Activated T-helper 17 cell treated with anti-CD3 and anti-CD28 coated beads, Interleukin-2, amount 50 U/mL, for 72 hours (primary cell): ENCODE measurements at regions not wholly inside any gene's neighbourhood (a gene's known extent, or its start where the extent isn't known, plus 50 kb on each side); places are given as distances from the start of the nearest gene placed in this dataset.

Source experiments
- ATAC-seq: fragments of 150-1000 bp; cut with Tn5 transposase; replicated peaks from 2 replicates; pipeline ENCODE4 v1.10.0; 2021; ENCODE audit warnings: mild to moderate bottlenecking, moderate library complexity
- H3K27ac Mint-ChIP-seq: one replicate; pipeline ENCODE4 v1.8.0; 2022; ENCODE audit warnings: mixed read lengths
- H3K27me3 Mint-ChIP-seq: one replicate; pipeline ENCODE4 v1.8.0; 2022; ENCODE audit warnings: mixed read lengths
- H3K36me3 Mint-ChIP-seq: one replicate; pipeline ENCODE4 v1.8.0; 2022; ENCODE audit warnings: low read depth, mild to moderate bottlenecking, mixed read lengths
- H3K4me1 Mint-ChIP-seq: one replicate; pipeline ENCODE4 v1.8.0; 2022; ENCODE audit warnings: mixed read lengths
- H3K4me3 Mint-ChIP-seq: one replicate; pipeline ENCODE4 v1.8.0; 2022; ENCODE audit warnings: mild to moderate bottlenecking, mixed read lengths
- H3K9me3 Mint-ChIP-seq: one replicate; pipeline ENCODE4 v1.8.0; 2022; ENCODE audit warnings: mixed read lengths

DNA sequence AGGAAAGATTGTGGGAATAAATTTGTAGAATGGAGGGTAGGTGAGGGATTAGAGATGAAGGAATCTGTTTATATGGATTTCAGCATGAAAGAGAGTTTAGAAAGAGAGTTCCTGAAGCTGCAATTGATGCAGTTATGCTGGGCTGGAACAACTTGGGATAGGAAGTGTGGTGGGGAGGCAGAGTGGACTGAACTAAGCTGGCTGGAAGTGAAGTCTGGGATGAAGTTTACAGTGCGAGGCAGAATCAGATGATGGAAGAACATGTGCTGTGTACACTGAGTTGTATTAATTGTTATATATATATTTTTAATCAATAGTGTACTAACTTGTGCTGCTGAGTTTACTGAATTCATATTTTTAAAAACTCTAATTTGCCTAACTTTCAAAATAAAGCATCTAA, 461.9 kb downstream of the SPRY1 start:
- no peaks in the 10 kb centered on the region for H3K36me3 Mint-ChIP-seq
- no peak for ATAC-seq

DNA sequence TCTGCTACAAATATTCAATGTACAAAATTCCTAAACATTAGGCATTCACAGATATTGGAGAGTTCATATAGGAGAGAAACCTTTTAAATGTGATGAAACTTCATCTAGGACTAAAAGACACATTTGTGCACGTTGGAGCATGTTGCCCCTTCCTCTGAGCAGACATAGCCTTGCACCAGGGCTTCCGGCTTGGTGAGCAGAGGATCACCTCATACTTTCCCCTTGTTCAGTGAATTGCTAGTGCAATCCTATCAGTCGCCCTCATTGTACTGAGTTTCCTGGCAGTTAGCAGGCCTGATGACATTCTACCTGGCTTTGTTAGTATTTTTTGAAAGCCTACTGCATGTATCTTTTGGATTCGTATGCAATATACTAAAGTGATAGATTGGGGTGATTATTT, 466.2 kb downstream of the SPRY1 start:
- ATAC-seq, result no peak
- peaks cover 4% of the 10 kb centered on the region for H3K9me3 Mint-ChIP-seq
- no peaks in the 10 kb centered on the region for H3K4me1 Mint-ChIP-seq
- peaks cover 8% of the 10 kb centered on the region for H3K27me3 Mint-ChIP-seq
- no peak overlapping the region for H3K27ac Mint-ChIP-seq
- H3K36me3 Mint-ChIP-seq, result no peaks in the 10 kb centered on the region
- no peak overlapping the region for H3K4me3 Mint-ChIP-seq

More for the DNA sequence above, 461.9 kb downstream of the SPRY1 start:
- Mint-ChIP-seq H3K27me3 (peaks cover 8% of the 10 kb centered on the region), H3K4me3 (no peak overlapping the region), H3K4me1 (no peaks in the 10 kb centered on the region), H3K9me3 (peaks cover 4% of the 10 kb centered on the region), H3K27ac (no peak overlapping the region)

DNA sequence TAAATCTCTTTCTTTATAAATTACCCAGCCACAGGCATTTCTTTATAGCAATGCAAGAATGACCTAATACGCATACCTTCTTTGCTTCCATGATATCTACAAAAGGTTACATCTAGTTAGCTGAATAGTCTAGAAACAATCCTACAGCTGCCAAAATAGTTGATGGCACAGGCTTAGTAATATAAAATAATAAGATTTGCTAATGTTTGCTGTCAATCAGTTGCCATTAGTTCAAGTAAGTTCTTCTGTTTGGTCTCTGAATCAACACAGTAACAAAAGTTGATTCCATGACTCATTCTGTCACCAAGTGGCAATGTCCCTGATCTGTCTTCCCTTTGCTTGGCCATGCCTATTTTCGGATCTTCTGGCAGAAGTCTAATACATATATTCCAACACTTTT, 470.2 kb downstream of the SPRY1 start:
- no peaks in the 10 kb centered on the region for H3K4me1 Mint-ChIP-seq
- H3K9me3 Mint-ChIP-seq, result peaks cover 4% of the 10 kb centered on the region
- H3K27me3 Mint-ChIP-seq, result peaks cover 5% of the 10 kb centered on the region
- H3K27ac Mint-ChIP-seq, result no peak overlapping the region
- no peaks in the 10 kb centered on the region for H3K36me3 Mint-ChIP-seq
- no peak for ATAC-seq
- H3K4me3 Mint-ChIP-seq, result no peak overlapping the region

DNA sequence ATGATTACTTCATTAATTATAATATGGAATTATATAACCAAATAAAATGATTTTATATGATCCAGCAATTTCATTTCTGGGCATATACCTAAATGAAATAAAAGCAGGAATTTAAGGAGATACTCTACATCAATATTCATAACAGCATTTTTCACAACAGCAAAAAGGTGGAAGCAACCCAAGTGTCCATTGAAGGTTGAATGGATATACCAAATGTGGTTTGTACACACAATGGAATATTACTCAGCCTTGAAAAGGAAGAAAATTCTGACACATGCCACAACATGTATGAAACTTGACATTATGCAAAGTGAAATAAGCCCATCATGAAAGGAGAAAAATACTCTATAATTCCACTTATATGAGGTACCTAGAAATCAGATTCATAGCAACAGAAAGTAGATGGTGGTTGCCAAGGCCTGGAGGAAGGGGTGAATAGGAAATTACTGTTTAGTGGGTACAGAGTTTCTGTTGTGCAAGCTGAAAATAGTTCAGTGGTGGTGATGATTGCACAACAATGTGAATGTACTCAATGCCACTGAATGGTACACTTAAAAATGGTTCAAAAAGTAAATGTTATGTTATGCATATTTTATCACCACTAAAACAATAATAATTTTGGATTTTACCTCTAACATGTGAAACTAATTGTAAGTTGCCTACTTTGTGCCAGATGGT, 471.5 kb downstream of the SPRY1 start:
- no peaks in the 10 kb centered on the region for H3K4me1 Mint-ChIP-seq
- ATAC-seq, result no peak
- no peaks in the 10 kb centered on the region for H3K9me3 Mint-ChIP-seq
- H3K27ac Mint-ChIP-seq, result no peak overlapping the region
- H3K36me3 Mint-ChIP-seq, result no peaks in the 10 kb centered on the region
- no peak overlapping the region for H3K4me3 Mint-ChIP-seq
- H3K27me3 Mint-ChIP-seq, result no peaks in the 10 kb centered on the region

DNA sequence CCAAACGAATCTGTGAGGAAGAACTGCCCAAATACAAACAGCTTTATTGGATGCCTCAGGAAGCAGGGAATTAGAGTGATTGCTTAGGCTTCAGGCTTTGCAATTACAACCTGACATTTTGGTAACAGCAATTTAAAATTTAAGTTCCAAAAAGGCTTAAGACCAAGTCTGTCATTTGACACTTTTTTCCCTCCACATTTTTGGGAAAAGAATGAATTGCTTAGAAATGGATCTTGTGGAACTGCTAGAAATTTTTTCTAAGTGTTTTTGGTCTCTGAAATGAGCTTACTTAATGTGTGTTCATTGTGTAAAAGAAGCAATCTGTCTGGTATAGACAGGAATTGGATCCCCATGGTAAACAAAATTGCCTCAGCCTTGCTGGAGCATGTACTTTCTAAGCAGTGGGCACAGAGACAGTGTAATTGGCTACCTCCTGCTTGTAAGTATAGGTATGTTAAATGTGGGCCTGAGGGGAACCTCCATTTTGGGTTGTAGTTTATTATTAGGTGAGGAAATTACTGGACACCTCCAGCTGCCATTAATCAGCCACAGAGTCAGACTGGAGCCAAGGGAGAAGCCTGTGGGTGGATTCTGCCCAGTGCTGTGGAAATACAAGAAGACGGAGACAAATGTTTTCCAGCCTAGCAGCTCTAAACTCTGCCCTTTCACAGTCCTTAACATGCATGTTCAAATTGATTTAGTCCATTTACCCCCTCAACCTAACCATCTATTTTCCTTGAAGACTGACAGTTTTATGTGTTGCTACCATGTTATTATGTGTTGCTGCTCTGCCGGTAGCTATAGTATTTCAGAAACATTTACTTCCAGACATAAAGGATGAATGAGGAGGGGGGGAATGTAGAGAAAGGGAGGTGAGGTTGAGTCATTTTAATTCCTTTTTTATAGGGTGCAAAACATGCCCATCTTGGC, 473.0 kb downstream of the SPRY1 start:
- Mint-ChIP-seq H3K9me3 (no peaks in the 10 kb centered on the region), H3K27ac (no peak overlapping the region), H3K4me1 (no peaks in the 10 kb centered on the region), H3K36me3 (no peaks in the 10 kb centered on the region), H3K4me3 (no peak overlapping the region), H3K27me3 (no peaks in the 10 kb centered on the region)
- ATAC-seq, result no peak

DNA sequence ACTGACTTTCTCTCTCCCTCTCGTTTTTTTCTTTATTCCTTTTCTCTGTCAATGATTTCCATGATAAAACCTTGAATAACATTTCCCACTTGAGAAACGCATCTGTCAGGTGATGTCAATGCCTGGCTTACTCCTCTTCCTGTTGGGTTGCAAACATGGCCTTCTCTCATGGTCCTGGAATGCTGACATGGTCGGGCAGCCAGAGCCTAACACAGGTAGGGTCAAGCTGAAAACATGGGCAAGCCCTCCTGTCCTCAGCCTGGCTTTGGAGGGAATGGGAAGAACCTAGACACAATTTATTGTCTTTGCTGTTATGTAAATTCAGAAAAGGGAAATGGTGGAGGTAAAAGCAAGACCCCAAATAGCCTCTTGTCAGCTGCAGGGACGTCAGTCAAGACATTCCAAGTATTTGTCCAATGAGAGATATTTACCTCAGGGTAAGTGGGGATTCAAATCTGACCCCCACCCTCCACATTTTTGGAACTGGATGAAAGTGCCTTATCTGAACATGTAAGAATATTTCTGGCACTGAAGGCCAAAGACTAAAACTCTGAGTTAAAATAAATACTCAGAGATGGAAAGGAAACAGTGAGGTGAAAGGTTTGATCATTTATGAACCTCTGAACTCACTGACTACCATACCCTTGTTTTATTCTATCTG, 473.8 kb downstream of the SPRY1 start:
- H3K36me3 Mint-ChIP-seq, result no peaks in the 10 kb centered on the region
- no peak for ATAC-seq
- H3K4me1 Mint-ChIP-seq, result no peaks in the 10 kb centered on the region
- H3K27me3 Mint-ChIP-seq, result no peaks in the 10 kb centered on the region
- no peaks in the 10 kb centered on the region for H3K9me3 Mint-ChIP-seq
- H3K27ac Mint-ChIP-seq, result no peak overlapping the region
- no peak overlapping the region for H3K4me3 Mint-ChIP-seq

DNA sequence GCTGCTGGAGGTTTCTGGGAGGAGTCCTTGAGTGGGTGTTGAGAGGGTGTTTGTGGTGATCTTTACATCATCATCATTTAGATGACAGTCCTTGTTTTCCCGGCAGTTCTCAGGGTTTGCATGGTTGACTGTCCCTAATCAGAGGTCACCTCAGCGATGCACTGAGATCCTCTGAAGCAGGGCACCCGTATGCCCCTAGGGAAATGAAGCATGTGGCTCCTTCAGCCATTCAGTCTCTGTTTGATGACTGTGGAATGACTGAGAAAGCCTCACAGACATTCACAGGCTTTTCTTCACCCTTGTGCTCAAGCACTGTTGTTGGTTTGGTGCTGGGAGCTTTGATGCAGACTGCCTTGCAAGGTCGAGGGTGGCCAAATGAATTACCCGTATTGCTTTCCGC, 474.7 kb downstream of the SPRY1 start:
- ATAC-seq, result no peak
- no peak overlapping the region for H3K27ac Mint-ChIP-seq
- H3K27me3 Mint-ChIP-seq, result peaks cover under 1% of the 10 kb centered on the region
- H3K9me3 Mint-ChIP-seq, result no peaks in the 10 kb centered on the region
- no peak overlapping the region for H3K4me3 Mint-ChIP-seq
- H3K4me1 Mint-ChIP-seq, result no peaks in the 10 kb centered on the region
- H3K36me3 Mint-ChIP-seq, result no peaks in the 10 kb centered on the region

DNA sequence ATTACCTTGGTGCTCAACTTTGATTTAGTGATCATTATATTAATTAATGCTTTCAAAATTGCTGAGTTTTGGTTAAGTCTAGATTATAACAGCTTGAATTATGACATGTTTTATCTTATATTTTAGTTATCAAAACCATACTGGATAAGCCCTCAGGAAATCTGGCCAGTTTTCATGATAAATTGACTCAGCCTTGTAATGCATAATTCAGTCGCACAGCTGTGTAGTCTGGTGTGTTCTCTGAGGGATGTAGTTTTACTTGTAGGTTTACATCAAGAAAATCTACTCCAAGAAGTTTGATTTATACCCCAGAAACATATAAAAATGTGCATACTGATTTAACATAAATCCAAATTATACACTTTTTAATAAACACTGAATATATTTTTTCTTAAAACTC, 477.5 kb downstream of the SPRY1 start:
- no peak overlapping the region for H3K27ac Mint-ChIP-seq
- peaks cover 6% of the 10 kb centered on the region for H3K27me3 Mint-ChIP-seq
- no peak for ATAC-seq
- no peaks in the 10 kb centered on the region for H3K9me3 Mint-ChIP-seq
- H3K36me3 Mint-ChIP-seq, result no peaks in the 10 kb centered on the region
- H3K4me3 Mint-ChIP-seq, result no peak overlapping the region
- no peaks in the 10 kb centered on the region for H3K4me1 Mint-ChIP-seq

DNA sequence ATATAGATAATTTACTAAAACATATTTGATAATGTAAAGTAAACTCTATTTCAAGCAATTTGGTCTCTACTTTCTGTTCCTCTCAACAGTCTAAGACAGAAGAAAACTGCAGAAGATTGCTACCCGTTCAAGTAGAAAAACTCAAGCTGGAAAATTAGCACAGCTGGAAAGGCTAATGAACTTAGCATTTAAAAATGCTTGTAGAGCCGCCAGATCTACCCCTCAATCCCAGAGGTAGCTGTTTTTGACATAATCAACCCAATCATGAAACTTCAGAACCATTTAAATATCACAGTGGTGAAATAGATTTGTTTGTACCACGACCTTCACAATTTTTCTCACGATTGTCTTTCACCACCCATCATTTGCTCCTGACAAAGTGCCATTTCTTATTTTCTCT, 479.5 kb downstream of the SPRY1 start:
- no peak for ATAC-seq
- Mint-ChIP-seq H3K4me1 (no peaks in the 10 kb centered on the region), H3K27ac (no peak overlapping the region), H3K4me3 (no peak overlapping the region), H3K9me3 (peaks cover 3% of the 10 kb centered on the region), H3K27me3 (peaks cover 8% of the 10 kb centered on the region), H3K36me3 (no peaks in the 10 kb centered on the region)

DNA sequence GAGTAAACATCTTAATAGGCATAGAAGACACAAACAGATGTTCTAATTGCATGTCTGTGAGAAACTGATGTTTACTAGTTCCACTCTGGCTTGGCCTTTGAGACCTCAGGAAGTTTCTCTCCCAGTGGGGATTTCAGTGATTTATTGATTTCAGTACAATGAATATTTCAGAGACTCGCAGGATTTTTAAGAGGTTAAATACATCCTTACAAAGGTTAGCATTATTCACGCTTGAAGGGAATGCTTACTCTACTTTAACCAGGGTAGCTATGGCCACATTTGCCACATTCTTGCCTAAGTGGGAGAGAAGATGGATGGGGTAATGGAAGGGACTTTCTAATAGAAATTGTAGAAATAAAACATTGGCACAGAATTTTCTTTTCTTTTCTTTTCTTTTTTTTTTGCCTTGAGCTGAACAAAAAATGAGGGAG, 480.1 kb downstream of the SPRY1 start:
- Mint-ChIP-seq H3K9me3 (peaks cover 3% of the 10 kb centered on the region), H3K4me1 (no peaks in the 10 kb centered on the region), H3K27me3 (peaks cover 8% of the 10 kb centered on the region), H3K4me3 (no peak overlapping the region), H3K36me3 (no peaks in the 10 kb centered on the region), H3K27ac (no peak overlapping the region)
- no peak for ATAC-seq

DNA sequence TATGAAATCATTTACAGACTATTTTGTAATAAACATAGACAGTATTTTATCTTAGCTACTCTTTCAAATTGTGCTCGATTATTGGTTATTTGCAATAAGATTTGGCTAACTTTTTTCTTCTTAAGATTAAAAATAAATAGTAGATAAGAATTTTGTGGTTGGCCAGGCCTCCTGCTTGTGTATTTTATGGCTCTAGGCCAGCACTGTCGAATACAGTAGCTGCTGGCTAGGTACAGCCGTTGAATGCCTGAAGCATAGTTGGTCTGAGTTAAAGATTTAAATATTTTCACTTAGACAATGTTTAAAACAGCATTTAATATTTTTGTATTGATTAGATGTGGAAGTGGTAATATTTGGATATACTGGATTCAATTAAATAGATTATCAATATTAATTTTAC, 481.0 kb downstream of the SPRY1 start:
- Mint-ChIP-seq H3K9me3 (peaks cover 3% of the 10 kb centered on the region), H3K36me3 (no peaks in the 10 kb centered on the region), H3K4me1 (peaks cover 4% of the 10 kb centered on the region), H3K4me3 (no peak overlapping the region), H3K27ac (no peak overlapping the region), H3K27me3 (peaks cover 12% of the 10 kb centered on the region)
- no peak for ATAC-seq

DNA sequence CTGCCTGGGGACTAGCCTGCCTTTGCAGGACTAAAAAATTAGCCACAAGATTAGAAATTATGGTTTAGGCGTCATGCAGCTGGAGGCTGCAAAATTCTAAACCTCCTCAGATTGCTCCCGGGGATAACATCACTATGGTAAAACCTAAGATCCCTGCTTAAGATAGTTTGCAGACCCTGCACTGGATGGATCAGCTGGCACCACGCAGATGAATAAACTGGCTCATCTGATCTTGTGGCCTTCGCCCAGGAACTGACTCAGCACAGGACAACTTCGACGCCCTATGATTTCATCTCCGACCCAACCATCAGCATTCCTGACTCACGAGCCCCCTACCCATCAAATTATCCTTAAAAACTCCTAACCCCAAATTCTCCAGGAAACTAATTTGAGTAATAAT, 482.4 kb downstream of the SPRY1 start:
- ATAC-seq, result no peak
- H3K27ac Mint-ChIP-seq, result no peak overlapping the region
- peaks cover 12% of the 10 kb centered on the region for H3K27me3 Mint-ChIP-seq
- H3K36me3 Mint-ChIP-seq, result no peaks in the 10 kb centered on the region
- H3K4me3 Mint-ChIP-seq, result no peak overlapping the region
- peaks cover 7% of the 10 kb centered on the region for H3K9me3 Mint-ChIP-seq
- peaks cover 4% of the 10 kb centered on the region for H3K4me1 Mint-ChIP-seq

DNA sequence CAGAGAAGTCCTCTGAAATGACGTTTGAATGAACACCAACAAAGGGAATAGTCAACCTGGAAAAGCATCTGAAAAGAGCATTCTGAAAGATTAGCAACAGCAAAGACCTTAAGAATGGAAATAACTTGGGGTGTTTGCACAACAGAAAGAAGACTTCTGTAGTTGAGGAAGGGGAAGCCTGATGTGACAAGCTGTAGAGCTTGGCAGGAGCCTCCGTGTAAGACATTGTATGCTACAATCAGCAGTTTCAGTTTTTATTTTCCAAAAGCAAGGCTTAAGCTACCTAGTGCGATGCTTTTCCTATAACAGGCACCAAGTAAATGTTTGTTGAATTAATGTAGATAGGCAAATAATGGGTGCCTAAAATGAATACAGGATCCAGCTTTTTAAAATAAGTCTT, 484.0 kb downstream of the SPRY1 start:
- Mint-ChIP-seq H3K9me3 (peaks cover 7% of the 10 kb centered on the region), H3K36me3 (no peaks in the 10 kb centered on the region), H3K27me3 (peaks cover 12% of the 10 kb centered on the region), H3K4me1 (peaks cover 4% of the 10 kb centered on the region), H3K4me3 (no peak overlapping the region), H3K27ac (no peak overlapping the region)
- ATAC-seq, result no peak

DNA sequence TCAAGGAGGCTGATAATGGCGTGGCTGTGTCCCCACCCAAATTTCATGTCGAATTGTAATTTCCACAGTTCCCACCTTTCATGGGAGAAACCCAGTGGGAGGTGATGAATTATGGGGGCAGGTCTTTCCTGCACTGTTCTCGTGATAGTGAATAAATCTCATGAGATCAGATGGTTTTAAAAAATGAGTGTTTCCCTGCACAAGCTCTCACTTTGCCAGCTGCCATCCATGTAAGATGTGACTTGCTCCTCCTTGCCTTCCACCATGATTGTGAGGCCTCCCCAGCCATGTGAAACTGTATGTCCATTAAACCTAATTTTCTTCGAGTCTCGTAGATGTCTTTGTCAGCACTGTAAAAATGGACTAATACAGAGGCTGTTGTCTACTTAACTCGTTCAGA, 488.3 kb downstream of the SPRY1 start:
- H3K9me3 Mint-ChIP-seq, result peaks cover 4% of the 10 kb centered on the region
- H3K4me3 Mint-ChIP-seq, result no peak overlapping the region
- peaks cover 4% of the 10 kb centered on the region for H3K27me3 Mint-ChIP-seq
- H3K36me3 Mint-ChIP-seq, result no peaks in the 10 kb centered on the region
- no peak overlapping the region for H3K27ac Mint-ChIP-seq
- no peak for ATAC-seq
- H3K4me1 Mint-ChIP-seq, result peaks cover 4% of the 10 kb centered on the region

DNA sequence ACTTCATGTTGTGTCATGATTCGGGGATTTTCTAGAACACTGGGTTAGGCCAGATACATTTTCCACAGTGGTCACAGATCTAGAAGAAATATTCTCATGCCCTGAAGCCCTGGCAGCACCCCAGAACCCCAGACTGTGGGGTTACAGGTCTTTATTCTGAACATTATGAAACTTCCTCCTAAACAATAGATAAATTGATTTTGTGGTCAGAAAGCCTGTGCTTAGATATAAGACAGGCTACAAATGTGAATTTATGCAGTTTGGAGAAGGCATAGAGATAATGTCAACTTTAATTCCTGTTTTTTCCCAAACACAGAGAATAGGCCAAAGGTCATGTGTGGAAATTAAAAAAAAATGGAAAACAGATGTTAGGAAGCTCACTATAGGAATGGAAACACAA, 492.9 kb downstream of the SPRY1 start:
- ATAC-seq, result no peak
- Mint-ChIP-seq H3K36me3 (no peaks in the 10 kb centered on the region), H3K27ac (no peak overlapping the region), H3K4me3 (no peak overlapping the region), H3K4me1 (no peaks in the 10 kb centered on the region), H3K9me3 (no peaks in the 10 kb centered on the region), H3K27me3 (no peaks in the 10 kb centered on the region)
